ENCODE measurements at regions not wholly inside any gene's neighbourhood (a gene's known extent, or its start where the extent isn't known, plus 50 kb on each side); places are given as distances from the start of the nearest gene placed in this dataset.

GRCh38 chr2:217478831-217479455 is 523.9 kb downstream of the TNS1 start:
- Histone ChIP-seq H3K9me2 (ENCODE audit: insufficient read depth, low read length) (no peaks in the 10 kb centered on the region), H3K4me2 (ENCODE audit: low read length) (no peak overlapping the region), H3K4me1 (ENCODE audit: insufficient read depth, low read length, poor library complexity, severe bottlenecking) (no peaks in the 10 kb centered on the region), H3K9me3 (ENCODE audit: low read length) (no peaks in the 10 kb centered on the region), H3K27ac (ENCODE audit: low read depth, low read length, poor library complexity, severe bottlenecking) (no peak overlapping the region), H3K4me3 (ENCODE audit: low read depth, low read length, poor library complexity, severe bottlenecking) (no peak overlapping the region), H3K36me3 (ENCODE audit: insufficient read depth, low read length) (no peaks in the 10 kb centered on the region), H3K79me2 (ENCODE audit: insufficient read depth, low read depth, low read length) (no peaks in the 10 kb centered on the region), H2AFZ (ENCODE audit: low read length) (no peak overlapping the region), H4K20me1 (ENCODE audit: insufficient read depth, low read length) (no peaks in the 10 kb centered on the region)
- intact Hi-C loops (cut with micrococcal nuclease; ENCODE audit: unreplicated experiment): no loop called here
- BruUV-seq (replicated peaks): no TSS peak
- TF ChIP-seq EZH2phosphoT487 (IDR thresholded peaks at IDR 0.05; ENCODE audit: borderline replicate concordance, low read depth, low read length): no peak
- TF ChIP-seq, protein P1, sequence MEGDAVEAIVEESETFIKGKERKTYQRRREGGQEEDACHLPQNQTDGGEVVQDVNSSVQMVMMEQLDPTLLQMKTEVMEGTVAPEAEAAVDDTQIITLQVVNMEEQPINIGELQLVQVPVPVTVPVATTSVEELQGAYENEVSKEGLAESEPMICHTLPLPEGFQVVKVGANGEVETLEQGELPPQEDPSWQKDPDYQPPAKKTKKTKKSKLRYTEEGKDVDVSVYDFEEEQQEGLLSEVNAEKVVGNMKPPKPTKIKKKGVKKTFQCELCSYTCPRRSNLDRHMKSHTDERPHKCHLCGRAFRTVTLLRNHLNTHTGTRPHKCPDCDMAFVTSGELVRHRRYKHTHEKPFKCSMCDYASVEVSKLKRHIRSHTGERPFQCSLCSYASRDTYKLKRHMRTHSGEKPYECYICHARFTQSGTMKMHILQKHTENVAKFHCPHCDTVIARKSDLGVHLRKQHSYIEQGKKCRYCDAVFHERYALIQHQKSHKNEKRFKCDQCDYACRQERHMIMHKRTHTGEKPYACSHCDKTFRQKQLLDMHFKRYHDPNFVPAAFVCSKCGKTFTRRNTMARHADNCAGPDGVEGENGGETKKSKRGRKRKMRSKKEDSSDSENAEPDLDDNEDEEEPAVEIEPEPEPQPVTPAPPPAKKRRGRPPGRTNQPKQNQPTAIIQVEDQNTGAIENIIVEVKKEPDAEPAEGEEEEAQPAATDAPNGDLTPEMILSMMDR (conservative IDR thresholded peaks at IDR 0.05; ENCODE audit: low read length): no peak
- no peak for DNase-seq (ENCODE audit: low spot score)
- CTCF ChIA-PET (ENCODE audit: unreplicated experiment): no interaction called here
- POLR2A ChIA-PET: interaction anchor here (0.7 kb wide), 1 partner anchor 30 kb away, joined by 3 read pairs; no protein-coding TSS in a partner anchor

DNA sequence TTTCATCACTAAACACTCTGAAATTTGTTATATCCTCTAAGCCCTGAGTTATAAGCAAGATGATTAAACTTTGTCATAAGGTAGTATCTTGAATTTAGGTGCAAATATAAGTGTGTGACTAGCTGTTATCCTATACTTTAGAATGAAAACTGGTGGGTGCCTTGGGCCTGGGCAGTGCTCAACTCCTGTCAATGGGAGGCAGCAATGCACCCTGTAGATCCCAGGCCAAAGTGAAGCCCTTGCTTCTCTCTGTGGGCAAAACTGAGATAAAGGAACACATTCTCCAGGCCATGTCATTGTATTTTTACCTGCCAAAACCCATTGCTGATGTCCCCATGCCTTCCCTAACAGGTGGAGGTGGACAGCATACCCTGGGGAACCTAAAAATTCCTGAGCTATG is 525.2 kb downstream of the TNS1 start:
- Histone ChIP-seq H3K4me1 (ENCODE audit: insufficient read depth, low read length, poor library complexity, severe bottlenecking) (no peaks in the 10 kb centered on the region), H2AFZ (ENCODE audit: low read length) (no peak overlapping the region), H4K20me1 (ENCODE audit: insufficient read depth, low read length) (no peaks in the 10 kb centered on the region), H3K79me2 (ENCODE audit: insufficient read depth, low read depth, low read length) (no peaks in the 10 kb centered on the region), H3K4me3 (ENCODE audit: low read depth, low read length, poor library complexity, severe bottlenecking) (no peak overlapping the region), H3K36me3 (ENCODE audit: insufficient read depth, low read length) (no peaks in the 10 kb centered on the region), H3K9me3 (ENCODE audit: low read length) (no peaks in the 10 kb centered on the region), H3K9me2 (ENCODE audit: insufficient read depth, low read length) (no peaks in the 10 kb centered on the region), H3K4me2 (ENCODE audit: low read length) (no peak overlapping the region), H3K27ac (ENCODE audit: low read depth, low read length, poor library complexity, severe bottlenecking) (no peak overlapping the region)
- no TSS peak for BruUV-seq (replicated peaks)
- TF ChIP-seq EZH2phosphoT487 (IDR thresholded peaks at IDR 0.05; ENCODE audit: borderline replicate concordance, low read depth, low read length): no peak
- TF ChIP-seq, protein P1 (conservative IDR thresholded peaks at IDR 0.05; ENCODE audit: low read length): 0 out of 2 replicates have a peak, but pooled peaks have one; percentile 13
- intact Hi-C loops (cut with micrococcal nuclease; ENCODE audit: unreplicated experiment): no loop called here
- DNase-seq (ENCODE audit: low spot score): no peak
- POLR2A ChIA-PET: no interaction called here
- CTCF ChIA-PET (ENCODE audit: unreplicated experiment): interaction anchor here (0.6 kb wide), 1 partner anchor 314 kb away, joined by 3 read pairs; no protein-coding TSS in a partner anchor

DNA sequence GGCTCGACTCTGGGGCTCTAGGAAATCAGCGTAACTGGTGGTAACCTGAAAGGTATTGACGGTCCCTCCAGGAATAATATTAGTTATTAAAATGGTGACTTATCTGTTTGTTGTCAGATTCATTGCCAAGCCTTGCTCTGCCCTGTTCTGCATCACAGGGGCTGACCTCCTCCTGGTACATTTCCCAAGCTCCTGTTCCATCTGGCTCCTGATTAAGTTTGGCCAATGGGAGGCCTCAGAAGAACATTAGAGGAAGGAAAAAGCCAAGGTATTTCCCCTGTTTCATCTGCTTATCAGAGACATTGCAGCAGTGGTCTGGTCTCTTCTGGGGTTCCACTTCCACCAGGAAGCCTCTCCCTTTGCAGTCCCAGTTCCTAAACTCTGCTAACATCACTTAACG is 527.0 kb downstream of the TNS1 start:
- DNase-seq (ENCODE audit: low spot score): no peak
- Histone ChIP-seq H3K4me1 (ENCODE audit: insufficient read depth, low read length, poor library complexity, severe bottlenecking) (no peaks in the 10 kb centered on the region), H4K20me1 (ENCODE audit: insufficient read depth, low read length) (no peaks in the 10 kb centered on the region), H3K9me3 (ENCODE audit: low read length) (no peaks in the 10 kb centered on the region), H2AFZ (ENCODE audit: low read length) (no peak overlapping the region), H3K36me3 (ENCODE audit: insufficient read depth, low read length) (no peaks in the 10 kb centered on the region), H3K4me2 (ENCODE audit: low read length) (no peak overlapping the region), H3K27ac (ENCODE audit: low read depth, low read length, poor library complexity, severe bottlenecking) (no peak overlapping the region), H3K4me3 (ENCODE audit: low read depth, low read length, poor library complexity, severe bottlenecking) (no peak overlapping the region), H3K9me2 (ENCODE audit: insufficient read depth, low read length) (no peaks in the 10 kb centered on the region), H3K79me2 (ENCODE audit: insufficient read depth, low read depth, low read length) (no peaks in the 10 kb centered on the region)
- no TSS peak for BruUV-seq (replicated peaks)
- ChIA-PET POLR2A (interaction anchor here (0.7 kb wide), 1 partner anchor 628 kb away, joined by 3 read pairs; no protein-coding TSS in a partner anchor), CTCF (ENCODE audit: unreplicated experiment) (no interaction called here)
- intact Hi-C loops (cut with micrococcal nuclease; ENCODE audit: unreplicated experiment): no loop called here
- TF ChIP-seq, protein P1 (conservative IDR thresholded peaks at IDR 0.05; ENCODE audit: low read length): no peak
- no peak for TF ChIP-seq EZH2phosphoT487 (IDR thresholded peaks at IDR 0.05; ENCODE audit: borderline replicate concordance, low read depth, low read length)
